HepG2 (cell line): ENCODE measurements at regions not wholly inside any gene's neighbourhood (a gene's known extent, or its start where the extent isn't known, plus 50 kb on each side); places are given as distances from the start of the nearest gene placed in this dataset.

Experiments used
- ATAC-seq: fragments of 200-7000 bp; cut with Tn5 transposase; 3 replicates; pipeline ENCODE4 v1.9.1; 2020; ENCODE audit warnings: mild to moderate bottlenecking, moderate library complexity
- BruUV-seq: library from RNA; stranded (reverse); fragments of 400-500 nt; replicated peaks from 2 replicates; lab custom pipeline; 2021; lab: Mats Ljungman, UMichigan
- CTCF ChIA-PET: fragments of 300-600 bp; formaldehyde crosslinking; extraction: SDS; loops from one replicate; lab custom pipeline; 2021; ENCODE audit warnings: low total read pairs, inconsistent platforms, low intra/inter-chr PET ratio; lab: Yijun Ruan, JAX
- POLR2A ChIA-PET: fragments of 350-600 bp; sonication (Branson Sonifier 250); formaldehyde crosslinking; loops from one replicate; lab custom pipeline; 2020; ENCODE audit warnings: antibody characterized with exemption, inconsistent platforms; lab: Yijun Ruan, JAX
- DNase-seq: peaks from one replicate; pipeline ENCODE4 v3.0.0-alpha.2; 2015; ENCODE audit warnings: low spot score
- FAIRE-seq: peaks from 3 replicates; lab custom pipeline; 2011; peaks lifted over from hg19 to GRCh38; lab: Jason Lieb, UNC
- H2AFZ ChIP-seq: one replicate; pipeline ENCODE4 v1.6.1; 2011; ENCODE audit warnings: low read length, inconsistent platforms
- H3K27ac ChIP-seq: fragments of 300-600 bp; 3 replicates; pipeline ENCODE4 v1.8.0; 2011; ENCODE audit warnings: mixed run types, mild to moderate bottlenecking, mixed read lengths, low read length, inconsistent platforms; ENCODE audit not compliant: insufficient read depth; ENCODE audit errors: extremely low read length
- H3K27me3 ChIP-seq, 2 experiments: fragments of 200-600 bp in 1 of 2; 2 replicates in 1 of 2; 3 replicates in 1 of 2; pipeline versions ENCODE4 v1.6.0 to v1.8.0; 2011; ENCODE audit warnings: low read length in 2 of 2, mild to moderate bottlenecking in 2 of 2, moderate library complexity in 2 of 2, inconsistent platforms in 1 of 2; ENCODE audit not compliant: insufficient read depth in 2 of 2, control insufficient read depth in 1 of 2
- H3K36me3 ChIP-seq, 2 experiments: fragments of 200-600 bp in 1 of 2; replicated peaks in 1 of 2; 2 replicates in 1 of 2; 3 replicates in 1 of 2; pipeline versions ENCODE4 v1.5.1 to v1.8.0; 2011; ENCODE audit warnings: low read length in 2 of 2, inconsistent platforms in 1 of 2; ENCODE audit not compliant: insufficient read depth in 2 of 2, control insufficient read depth in 1 of 2
- H3K4me1 ChIP-seq: 2 replicates; pipeline ENCODE4 v1.5.1; 2012; ENCODE audit warnings: low read length, inconsistent platforms; ENCODE audit not compliant: insufficient read depth
- H3K4me2 ChIP-seq: 2 replicates; pipeline ENCODE4 v1.6.0; 2011; ENCODE audit warnings: low read depth, low read length, inconsistent platforms
- H3K4me3 ChIP-seq, 3 experiments: fragments of 200-600 bp in 1 of 3; sonication (generic), shearing (Covaris generic) in 1 of 3; replicated peaks in 1 of 3; 2 replicates each; pipeline ENCODE4 v1.5.1; 2011 to 2016; ENCODE audit warnings: low read length in 3 of 3, inconsistent platforms in 2 of 3, low read depth in 2 of 3, mild to moderate bottlenecking in 2 of 3, control low read depth in 1 of 3, mixed read lengths in 1 of 3; ENCODE audit not compliant: insufficient read depth in 1 of 3
- H3K79me2 ChIP-seq: one replicate; pipeline ENCODE4 v1.6.1; 2011; ENCODE audit warnings: low read length, inconsistent platforms; ENCODE audit not compliant: insufficient read depth
- H3K9ac ChIP-seq: 2 replicates; pipeline ENCODE4 v1.6.0; 2011; ENCODE audit warnings: mild to moderate bottlenecking, low read depth, low read length, inconsistent platforms; ENCODE audit not compliant: insufficient read depth
- H3K9me3 ChIP-seq: 2 replicates; pipeline ENCODE4 v1.5.1; 2012; ENCODE audit warnings: mild to moderate bottlenecking, low read length
- H4K20me1 ChIP-seq: 2 replicates; pipeline ENCODE4 v1.6.0; 2011; ENCODE audit warnings: inconsistent platforms, mild to moderate bottlenecking, low read length, moderate library complexity; ENCODE audit not compliant: insufficient read depth
- CC2D1A ChIP-seq: sonication (generic); formaldehyde crosslinking; IDR thresholded peaks from 2 replicates; pipeline ENCODE4 v1.8.1; 2023; ENCODE audit warnings: mild to moderate bottlenecking, missing genetic modification reagents
- RFX3 ChIP-seq: IDR thresholded peaks from 2 replicates; pipeline ENCODE4 v1.6.1; 2016; ENCODE audit warnings: missing biosample characterization, missing genetic modification reagents
- ZNF124 ChIP-seq: sonication (generic); formaldehyde crosslinking; IDR thresholded peaks from 2 replicates; pipeline ENCODE4 v1.4.0; 2020; ENCODE audit warnings: missing genetic modification reagents
- ZNF616 ChIP-seq: sonication (generic); formaldehyde crosslinking; IDR thresholded peaks from 2 replicates; pipeline ENCODE4 v1.5.0; 2020; ENCODE audit warnings: low read depth, mild to moderate bottlenecking, missing genetic modification reagents
- WGBS: methylation state at CpG from one replicate; pipeline ENCODE4 v1.1.6; 2017; ENCODE audit warnings: low lambda C conversion rate; 5-methylcytosine and 5-hydroxymethylcytosine counted together
- in situ Hi-C: cut with HindIII; loops from 2 replicates; pipeline ENCODE4 v1.10.0; 2017; ENCODE audit warnings: low pct_unique_long_range_greater_than_20kb; ENCODE audit not compliant: extremely low pct_ligation_motif_present
- intact Hi-C: fragments of 100-400 bp; cut with micrococcal nuclease; formaldehyde crosslinking; loops from one replicate; pipeline ENCODE4 v1.10.0; 2022; ENCODE audit not compliant: unreplicated experiment
- TF ChIP-seq, protein P1 (sequence below): sonication (generic); formaldehyde crosslinking; IDR thresholded peaks from 2 replicates; pipeline ENCODE4 v1.5.1; 2020; ENCODE audit warnings: missing genetic modification reagents, mild to moderate bottlenecking, borderline replicate concordance

DNA sequence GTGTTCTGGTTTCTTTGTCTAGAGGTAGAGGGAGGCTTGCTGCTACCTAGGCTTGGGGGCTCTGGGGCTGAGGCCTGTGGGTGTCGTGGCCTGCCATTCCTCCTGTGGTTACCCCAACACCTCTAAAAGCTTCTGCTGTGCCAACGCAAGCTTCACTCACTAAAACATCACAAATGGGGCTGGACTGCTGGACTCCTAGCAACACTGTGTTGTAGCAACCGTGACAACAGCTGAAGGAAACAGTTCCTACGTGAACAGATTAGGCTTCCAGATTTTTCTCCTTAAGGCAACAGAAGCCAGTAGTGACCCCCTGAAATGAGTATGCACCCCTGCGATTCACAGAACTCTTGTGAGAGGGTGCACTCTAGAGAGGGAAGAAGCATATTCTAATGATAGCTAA, 138.3 kb upstream of the TEX13D start:
- no peak for DNase-seq
- Histone ChIP-seq H3K9ac (no peak overlapping the region), H3K27me3 (no peaks in the 10 kb centered on the region), H3K27ac (no peak overlapping the region), H4K20me1 (no peaks in the 10 kb centered on the region), H2AFZ (no peak overlapping the region), H3K4me2 (no peak overlapping the region), H3K4me3 (no peak overlapping the region), H3K4me1 (peaks cover 17% of the 10 kb centered on the region), H3K79me2 (no peaks in the 10 kb centered on the region), H3K36me3 (no peaks in the 10 kb centered on the region), H3K9me3 (no peaks in the 10 kb centered on the region)
- POLR2A ChIA-PET, result no interaction called here
- TF ChIP-seq CC2D1A (CRISPR knock-in tag) (no peak), RFX3 (CRISPR knock-in tag) (0 out of 2 replicates have a peak, but pooled peaks have one; percentile 34)
- CTCF ChIA-PET, result no interaction called here
- intact Hi-C loops, result no loop called here
- 50% methylated on average over 2 of the region's 5 CpGs for WGBS
- peak; percentile 37; the same call in 1 of the 3 replicates for ATAC-seq
- in situ Hi-C loops, result no loop called here
- BruUV-seq, result no TSS peak
- no peak for FAIRE-seq

DNA sequence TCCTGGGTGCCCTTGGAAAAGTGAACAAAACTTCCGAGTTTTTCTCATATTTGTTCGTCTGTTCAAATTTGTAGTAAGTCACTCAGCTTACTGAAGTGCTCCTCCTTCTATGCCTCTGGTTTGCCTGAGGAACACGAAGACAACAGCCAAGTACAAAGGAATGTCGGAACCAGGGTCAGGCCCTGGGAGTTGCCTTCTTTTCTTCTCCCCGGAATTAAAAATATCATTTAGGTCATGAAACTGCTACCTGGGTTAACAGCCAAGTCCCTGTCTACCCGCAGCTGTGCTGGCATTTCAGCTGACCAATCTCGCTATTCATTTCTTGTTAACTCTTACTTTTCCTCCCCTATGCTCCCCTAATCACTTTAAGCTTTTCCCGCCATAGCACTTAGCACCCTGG, 137.6 kb upstream of the TEX13D start:
- Histone ChIP-seq H3K79me2 (no peaks in the 10 kb centered on the region), H3K4me3 (no peak overlapping the region), H3K36me3 (no peaks in the 10 kb centered on the region), H3K4me1 (peaks cover 14% of the 10 kb centered on the region), H4K20me1 (no peaks in the 10 kb centered on the region)
- CTCF ChIA-PET, result no interaction called here
- in situ Hi-C loops, result no loop called here
- POLR2A ChIA-PET, result no interaction called here
- TF ChIP-seq ZNF124 (CRISPR knock-in tag), result no peak
- no peak for TF ChIP-seq ZNF616
- TF ChIP-seq, protein P1, sequence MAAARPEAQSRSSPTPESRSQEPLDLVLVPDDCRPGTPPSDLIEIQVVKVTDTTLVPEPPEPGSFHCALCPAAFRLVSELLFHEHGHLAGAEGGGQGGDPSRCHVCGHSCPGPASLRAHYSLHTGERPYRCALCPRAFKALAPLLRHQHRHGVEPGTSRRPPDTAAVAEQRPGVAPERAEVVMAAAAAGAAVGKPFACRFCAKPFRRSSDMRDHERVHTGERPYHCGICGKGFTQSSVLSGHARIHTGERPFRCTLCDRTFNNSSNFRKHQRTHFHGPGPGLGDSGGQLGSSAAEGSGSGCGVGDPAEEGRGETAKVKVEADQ (CRISPR knock-in tag), result no peak
- TF ChIP-seq, all 625 proteins: peak for 0
- Histone ChIP-seq H3K27ac (no peak overlapping the region), H3K9me3 (no peaks in the 10 kb centered on the region), H3K9ac (no peak overlapping the region), H2AFZ (no peak overlapping the region), H3K4me2 (no peak overlapping the region), H3K27me3 (no peaks in the 10 kb centered on the region)
- WGBS, result 21% methylated on average over 8 of the region's 8 CpGs
- no TSS peak for BruUV-seq
- ATAC-seq (no peak), FAIRE-seq (no peak), DNase-seq (no peak)
- intact Hi-C loops, result no loop called here
